NOMO-1 (cell line): ENCODE measurements at regions not wholly inside any gene's neighbourhood (a gene's known extent, or its start where the extent isn't known, plus 50 kb on each side); places are given as distances from the start of the nearest gene placed in this dataset.

Experiments used
- DNase-seq, 2 experiments: peaks; one replicate each; lab custom pipeline; 2025; ENCODE audit not compliant: unreplicated experiment in 2 of 2; lab: John Stamatoyannopoulos, UW

DNA sequence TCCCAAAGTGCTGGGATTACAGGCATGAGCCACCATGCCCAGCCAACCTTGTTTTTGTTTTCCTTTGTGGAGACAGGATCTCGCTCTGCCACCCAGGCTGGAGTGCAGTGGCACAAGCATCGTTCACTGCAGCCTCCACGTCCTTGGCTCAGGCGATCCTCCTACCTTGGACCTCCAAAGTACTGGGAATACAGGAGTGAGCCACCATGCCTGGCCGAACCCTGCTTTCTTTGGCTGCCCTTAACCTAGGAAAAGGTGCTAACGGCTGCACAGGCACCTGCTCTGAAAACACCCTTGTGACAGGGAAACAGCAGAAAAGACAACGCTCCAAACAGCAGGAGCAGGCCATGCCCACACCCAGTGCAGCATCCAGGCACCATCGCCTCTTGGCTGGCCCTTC lies 71.9 kb downstream of the OAT start:
- DNase-seq = no peak

DNA sequence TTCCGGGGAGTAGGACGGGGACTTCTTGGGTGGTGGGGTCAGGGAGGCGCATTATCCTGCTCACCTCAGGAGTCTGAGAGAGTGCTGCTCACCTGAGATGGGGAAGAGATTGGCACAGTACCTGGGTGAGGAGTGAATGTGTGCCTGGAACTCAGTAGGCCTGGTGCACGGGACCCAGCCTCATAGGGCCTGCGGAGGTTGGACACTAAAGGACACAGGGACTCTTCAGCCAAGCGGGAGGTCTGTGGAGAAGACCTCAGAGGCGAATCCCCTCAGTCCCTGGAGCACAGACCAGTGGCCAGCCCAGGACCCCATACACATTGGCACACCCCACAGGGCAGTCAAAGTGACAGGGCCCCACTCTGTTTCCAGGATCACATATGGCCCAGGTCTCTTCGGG lies 73.2 kb downstream of the OAT start:
- no peak for DNase-seq

DNA sequence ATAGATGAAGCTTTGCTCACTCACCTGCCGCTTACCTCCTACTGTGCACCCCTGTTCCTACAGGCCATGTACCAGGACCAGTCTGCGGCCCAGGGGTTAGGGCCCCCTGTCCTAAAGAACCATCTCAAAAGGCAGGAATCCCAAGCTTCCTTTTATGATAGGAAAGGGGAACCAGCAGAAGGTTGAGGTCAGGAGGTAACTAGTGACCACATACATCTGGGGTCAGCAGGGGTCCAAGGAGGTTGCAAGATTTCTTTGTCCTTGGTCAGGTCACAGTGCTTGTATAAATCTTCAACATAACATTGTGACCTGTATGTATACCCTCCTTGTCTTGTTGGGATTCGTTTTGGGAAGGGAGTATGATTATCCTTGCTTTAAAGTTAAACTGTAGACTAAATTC lies 73.8 kb downstream of the OAT start:
- DNase-seq = no peak

DNA sequence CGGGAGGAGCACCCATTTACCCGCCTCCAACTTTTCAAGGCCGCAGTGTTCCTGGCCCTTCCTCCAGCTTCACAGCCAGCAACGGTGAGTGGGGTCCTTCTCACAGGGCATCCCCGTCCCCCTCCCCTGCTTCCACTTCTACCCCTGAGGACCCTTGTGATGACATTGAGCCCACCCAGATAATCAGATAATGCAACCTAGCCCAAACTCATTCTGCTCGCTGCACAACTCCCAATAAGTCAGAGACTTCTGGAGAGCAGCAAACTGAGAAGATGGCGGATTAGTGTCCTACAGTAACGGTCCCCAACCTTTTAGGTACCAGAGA lies 74.5 kb downstream of the OAT start:
- DNase-seq = no peak

DNA sequence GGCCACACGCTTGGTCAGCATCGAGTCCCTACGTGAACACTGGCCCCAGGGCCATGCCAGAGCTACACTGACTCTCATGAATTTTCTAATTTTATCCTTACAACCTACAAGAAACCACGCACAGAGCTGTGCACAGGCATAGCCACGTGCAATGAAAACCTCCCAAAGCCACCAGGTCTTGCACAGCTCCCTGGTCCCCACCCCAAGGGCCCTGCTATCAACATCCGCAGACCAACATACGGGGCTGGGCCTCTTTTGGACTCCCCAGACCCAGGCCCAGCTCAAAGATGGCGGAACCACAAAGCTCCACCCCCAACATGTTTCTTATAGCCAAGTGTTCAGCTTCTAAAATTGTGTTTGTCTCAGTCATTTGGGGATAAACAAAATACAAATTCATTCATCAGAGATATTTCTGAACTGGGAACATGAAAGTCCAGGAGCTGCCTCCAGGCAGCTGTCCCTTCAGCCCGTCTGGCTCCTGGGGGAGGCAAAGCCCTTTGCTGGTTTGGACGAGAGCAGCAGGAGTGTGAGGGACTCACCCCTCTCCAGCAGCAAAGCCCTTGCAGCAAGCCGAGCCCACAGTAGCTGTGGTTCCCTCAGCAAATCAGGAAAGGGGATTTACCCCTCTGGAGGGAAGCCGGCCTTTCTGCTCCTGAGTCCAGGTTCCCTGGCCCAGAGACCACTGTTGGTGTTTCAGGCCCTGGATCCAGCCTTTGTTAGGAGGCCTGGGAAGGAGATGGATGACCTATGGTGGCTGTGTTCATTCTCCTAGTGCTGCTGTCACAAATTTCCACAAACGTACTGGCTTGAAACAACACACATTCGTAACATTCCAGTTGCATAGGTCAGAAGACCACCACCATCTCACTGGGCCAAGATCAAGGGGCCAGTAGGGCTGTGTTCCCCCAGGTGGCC lies 75.1 kb downstream of the OAT start:
- no peak for DNase-seq

DNA sequence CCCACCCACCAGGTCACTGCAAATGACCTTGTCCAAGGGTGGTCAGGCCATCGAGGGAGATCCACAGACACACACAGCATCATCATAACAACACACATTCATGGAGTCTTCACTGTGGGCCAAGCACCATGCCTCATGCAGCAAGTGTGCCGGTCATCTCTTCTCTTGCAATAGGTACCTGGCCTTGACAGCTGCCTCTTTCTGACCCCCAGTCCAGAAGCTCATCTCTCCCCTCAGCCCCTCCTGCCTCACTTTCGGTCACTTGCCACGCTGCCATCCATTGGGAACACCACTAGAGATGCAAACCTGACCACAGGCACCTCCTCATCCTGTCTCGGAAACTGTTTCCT lies 75.9 kb downstream of the OAT start:
- DNase-seq = no peak

DNA sequence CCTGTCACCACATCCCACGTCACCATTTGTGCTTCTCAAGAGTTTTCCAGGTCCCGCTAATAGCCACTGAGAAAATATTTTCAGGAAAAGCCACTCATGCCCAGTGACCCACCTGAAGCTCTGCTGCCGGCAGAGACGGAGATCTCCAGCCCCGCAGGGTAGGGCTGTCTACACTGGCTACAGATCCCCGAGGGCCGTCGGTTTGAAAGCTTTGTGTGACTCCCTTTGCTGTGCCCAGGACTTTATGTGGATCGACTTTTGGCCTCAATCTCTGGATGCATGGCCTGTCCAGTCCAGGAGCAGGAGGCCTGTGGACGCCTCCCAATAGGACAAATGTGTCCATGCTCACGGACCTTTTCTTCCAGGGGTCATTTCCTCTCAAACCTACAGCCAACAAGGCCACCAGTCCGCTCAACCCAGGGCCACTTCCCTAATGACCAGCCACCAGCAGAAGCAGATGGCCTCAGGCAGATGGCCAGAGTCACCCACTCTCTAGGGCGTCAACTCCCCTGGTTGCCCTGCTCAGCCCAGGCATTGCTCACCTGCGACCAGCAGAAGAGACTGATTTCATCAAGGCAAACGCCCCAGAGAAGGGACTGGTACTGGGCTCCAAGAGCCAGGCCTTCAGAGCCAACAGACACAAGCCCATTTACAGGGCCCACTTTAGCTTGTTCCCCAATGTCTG lies 76.4 kb downstream of the OAT start:
- DNase-seq = no peak

DNA sequence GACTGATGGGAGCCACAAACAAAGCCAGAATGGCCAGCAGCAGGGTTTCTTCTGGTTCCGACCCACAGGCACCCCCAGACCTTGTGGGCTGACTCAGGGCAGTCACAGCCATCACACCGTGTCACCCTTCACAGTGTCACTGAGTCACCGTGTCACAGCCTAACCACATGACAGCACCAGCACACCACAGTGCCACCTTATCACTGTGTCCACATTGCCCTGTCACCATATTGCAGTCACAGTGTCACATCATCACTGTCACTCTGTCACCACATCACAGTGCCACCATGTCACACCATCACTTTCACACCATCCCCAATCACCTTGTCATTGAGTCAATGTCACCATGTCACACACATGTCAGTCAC lies 77.0 kb downstream of the OAT start:
- peak in 1 of 2 experiments; percentile 6 for DNase-seq

DNA sequence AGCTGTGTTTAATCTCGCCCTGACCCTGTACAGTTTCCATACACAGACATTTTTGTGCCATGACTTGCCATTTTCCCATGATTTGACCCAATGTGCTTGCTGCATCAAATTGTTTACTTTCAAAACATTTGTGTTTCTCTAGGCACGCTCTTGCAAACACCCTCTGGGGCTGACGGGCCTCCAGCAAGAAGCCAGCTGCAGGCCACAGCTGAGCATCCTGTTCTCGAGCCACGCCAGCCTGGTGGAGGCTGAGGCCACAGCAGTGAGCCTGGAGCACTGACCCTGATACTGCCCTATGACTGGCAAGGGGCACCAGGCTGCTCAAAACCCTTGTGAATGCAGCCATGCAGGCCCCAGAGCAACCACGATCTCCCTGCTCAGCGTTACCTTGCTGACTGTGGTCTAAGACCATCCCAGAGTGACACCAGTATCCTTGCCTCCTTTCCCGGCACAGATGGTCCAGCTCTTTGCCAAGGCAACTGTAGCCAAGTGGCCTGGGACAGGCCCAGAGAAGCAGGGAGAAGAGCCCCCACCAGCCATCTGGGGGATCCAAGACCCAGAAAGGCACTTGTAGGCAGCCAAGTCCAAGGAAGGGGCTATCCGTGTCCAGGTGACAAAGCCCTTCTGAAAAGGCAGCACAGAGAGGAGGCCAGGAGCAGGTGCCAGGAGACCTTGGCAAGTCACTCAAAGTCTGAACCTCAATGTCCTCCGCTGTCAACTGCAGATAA lies 78.5 kb downstream of the OAT start:
- DNase-seq = no peak

DNA sequence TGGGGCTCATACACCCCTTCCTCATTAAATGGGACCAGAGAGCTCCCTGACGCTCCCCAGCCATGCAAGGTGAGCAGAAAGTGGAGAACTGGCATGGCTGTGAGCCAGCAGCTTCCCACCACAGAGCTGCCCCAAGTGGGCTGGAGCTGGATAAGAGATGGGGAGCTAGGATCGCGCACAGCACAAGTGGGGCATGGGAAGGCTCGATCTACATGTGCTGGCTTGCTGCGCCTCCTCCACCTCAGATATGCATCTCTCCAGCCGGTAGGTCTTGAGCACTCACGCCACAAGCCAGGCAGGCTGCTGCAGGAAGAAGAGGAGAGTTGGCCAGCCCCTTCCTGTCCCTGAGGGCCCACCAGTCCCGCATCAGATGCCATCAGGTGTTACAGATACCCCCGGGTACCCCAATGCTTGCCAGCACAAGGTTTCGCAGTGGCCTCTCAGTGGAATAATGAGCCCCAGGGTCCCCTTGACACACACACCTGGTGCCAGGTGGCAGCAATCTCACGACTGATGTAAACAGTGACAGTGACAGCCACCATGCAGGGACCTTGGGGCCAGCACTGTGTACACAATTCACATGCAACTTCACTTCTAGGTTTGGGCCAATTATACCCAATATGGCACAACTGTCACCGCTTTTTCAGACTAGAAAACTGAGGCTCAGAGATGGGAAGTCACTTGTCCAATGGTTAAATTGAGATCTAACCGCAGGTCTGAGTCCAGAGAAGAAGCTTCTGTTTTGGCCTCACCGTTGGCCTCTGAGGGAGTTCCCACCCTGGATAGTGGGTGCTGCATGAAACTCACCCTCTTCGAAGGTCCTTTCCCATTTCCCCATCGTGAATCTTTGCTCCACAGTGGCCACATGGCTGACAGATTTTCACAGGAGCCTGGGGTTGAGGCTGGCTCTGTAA lies 79.3 kb downstream of the OAT start:
- DNase-seq = no peak

DNA sequence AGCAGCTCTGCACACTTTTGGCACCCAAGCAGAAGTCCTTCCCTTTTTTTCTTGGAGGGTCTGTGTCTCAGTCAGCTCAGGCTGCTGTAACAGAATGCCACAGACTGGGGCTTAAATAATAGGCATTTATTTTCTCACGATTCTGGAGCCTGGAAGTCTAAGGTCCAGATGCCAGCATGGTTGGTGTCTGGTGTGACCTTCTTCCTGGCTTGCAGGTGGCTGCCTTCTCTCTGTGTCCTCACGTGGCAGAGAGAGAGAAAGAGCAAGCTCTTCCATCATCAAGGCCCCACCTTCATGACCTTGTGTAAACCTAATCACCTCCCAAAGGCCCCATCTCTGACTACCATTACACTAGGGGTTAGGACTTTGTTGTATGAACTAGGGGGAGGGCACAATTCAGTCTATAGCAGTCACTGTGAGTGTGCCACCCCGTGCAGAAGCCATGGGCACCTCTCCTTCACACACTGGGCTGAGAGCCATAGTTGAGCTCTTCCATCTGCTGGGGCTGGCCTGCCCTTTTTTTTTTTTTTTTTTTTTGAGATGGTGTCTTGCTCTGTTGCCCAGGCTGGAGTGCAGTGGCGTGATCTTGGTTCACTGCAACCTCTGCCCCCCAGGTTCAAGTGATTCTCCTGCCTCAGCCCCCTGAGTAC lies 80.3 kb downstream of the OAT start:
- no peak for DNase-seq

DNA sequence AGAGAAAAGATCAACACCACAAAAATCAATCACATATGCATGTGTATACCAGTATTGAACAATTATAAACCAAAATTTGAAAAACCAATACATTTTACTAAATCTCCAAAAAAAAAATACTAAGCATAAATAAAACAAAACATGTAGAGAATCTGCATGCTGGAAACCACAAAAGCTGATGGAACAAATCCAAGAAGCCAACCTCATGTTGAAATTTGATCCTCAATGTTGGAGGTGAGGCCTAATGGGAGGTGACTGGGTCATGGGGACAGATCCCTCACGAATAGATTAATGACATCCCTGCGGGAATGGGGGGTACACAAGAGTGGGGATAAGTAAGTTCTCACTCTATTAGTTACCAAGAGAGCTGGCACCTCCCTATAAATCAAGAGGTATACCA lies 82.5 kb downstream of the OAT start:
- no peak for DNase-seq

DNA sequence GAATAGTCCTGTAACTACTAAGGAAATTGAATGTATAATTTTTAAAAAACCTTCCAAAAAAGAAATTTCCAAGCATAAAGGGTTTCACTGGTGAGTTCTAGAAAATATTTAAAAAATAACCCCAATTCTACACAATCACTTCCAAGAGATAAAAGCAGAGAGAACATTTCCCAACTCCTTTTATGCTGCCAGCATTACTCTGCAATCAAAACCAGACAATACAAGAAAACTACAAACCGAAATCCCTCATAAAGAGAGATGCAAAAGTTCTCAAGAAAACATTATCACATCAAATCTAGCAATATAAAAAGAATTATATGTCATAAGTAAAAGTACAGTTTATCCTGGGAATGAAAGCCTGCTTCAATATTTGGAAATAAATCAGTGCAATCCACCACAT lies 84.8 kb downstream of the OAT start:
- no peak for DNase-seq

DNA sequence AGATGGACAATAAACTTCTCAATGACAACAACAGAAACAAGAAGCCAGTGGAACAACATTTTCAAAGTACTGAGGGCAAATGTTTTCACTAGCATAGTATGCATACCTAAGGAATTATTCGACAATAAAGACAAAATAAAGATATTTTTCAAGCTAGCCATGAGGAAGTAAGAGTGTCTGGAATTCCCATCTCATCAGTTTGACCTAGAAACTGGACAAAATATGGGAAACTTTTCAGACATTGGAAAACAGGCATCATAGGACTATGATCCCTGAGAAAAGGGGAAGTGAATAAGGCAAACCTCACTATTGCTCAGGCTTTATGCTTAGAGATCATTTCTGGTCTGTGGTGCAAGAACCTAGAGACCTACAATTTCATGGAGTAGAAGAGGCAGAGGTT lies 86.3 kb downstream of the OAT start:
- peak; percentile 25 to 27 for DNase-seq

DNA sequence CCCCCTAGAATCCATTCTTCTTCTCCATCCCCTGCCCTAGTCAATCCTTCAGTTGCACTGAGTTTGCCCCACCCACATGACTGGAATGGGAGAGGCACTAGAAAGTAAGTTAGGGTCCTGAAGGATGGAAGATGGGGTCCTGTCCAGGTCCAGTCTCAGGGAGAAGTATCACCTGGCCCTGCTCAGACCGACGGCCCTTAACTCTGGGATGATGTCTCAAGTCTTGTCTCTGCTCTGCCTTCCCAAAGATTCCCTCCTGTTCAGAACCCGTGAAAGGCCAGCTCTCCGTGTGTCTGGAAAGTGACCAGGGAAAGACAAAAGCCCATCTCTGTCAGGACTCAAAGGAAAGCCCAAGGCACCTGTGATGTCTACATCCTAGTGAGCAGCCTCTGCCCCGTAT lies 88.8 kb downstream of the OAT start:
- no peak for DNase-seq

DNA sequence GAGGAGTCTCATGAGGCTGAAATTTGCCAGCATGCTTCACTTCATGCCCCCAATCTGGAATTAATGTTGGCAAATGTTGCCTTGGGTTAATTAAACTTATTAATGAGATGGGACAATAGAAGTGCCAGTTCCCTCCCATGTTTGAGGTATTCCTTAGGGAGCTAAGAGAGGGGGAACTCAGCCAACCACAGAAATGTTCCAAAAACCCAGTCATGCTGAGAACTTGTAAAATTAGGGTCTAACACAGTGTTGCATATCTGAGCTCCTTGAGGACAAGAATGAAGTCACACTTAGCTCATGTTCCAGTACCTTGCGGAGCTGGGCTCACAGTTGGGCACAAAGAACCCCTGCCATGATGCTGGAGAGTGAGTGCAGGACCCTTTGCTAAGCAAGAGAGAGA lies 89.4 kb downstream of the OAT start:
- no peak for DNase-seq

DNA sequence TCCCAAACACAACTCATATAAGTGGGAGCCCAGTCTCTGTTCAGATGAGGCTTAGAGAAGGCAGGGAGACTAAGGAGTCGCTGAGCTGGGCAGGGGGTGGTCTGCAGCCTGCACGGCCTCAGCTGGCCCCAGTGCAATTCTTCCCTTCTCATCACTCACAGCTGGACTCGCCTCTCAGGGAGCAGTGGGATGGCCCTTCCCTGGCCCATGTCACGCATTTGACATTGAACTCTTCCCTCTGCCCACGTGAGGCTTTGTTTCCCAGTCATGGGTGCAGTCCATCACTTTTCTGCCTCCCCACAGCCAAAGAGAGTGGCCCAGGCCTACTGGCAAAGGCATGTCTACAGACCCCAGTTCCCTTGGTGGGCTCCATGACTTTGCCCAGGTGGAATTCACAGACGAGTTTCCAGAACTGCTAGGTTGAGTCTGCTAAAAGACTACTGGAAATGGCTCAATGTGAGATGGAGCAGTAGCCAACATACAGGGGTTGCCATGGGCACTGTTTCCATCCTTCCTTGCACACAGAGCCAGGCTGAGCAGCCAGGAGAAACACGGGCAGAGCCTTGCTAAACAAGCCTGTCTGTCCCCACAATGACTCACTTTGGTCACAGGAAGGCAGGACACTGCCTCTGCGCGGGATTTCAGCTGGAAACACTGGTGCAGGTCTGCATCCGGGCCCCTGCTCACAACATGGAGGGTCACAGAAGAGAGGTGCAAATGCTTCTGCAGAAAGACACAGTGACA lies 90.1 kb downstream of the OAT start:
- DNase-seq = no peak

DNA sequence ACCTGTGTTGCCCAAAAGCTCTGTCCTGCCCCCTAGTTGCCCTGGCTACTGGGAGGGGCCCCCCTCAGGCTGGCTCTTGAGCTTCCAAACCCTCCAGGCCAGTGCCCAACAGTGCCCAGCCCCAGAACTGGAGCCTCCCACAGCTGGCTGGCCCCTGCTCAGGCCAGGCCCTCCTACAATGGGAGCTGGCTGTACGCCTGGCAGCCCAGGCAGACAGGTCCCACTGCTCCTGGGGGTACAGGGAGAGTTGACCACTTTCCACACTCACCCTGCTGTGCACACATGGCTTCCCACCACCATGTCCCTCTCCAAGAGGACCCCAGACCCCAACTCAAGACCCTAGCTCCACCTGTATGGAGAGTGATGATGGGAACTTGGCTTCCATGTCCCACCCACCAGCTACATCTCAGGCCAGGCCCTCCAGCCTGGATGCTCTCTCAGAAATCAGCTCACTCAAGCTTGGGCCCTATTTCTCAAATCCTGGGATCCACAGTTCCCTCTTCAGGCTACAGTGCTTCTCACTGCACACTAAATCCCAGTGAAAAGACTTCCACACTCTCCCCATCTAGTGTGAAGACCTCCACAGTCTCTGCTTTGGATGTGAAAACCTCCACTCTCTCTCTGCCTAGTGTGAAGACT lies 92.6 kb downstream of the OAT start:
- no peak for DNase-seq

DNA sequence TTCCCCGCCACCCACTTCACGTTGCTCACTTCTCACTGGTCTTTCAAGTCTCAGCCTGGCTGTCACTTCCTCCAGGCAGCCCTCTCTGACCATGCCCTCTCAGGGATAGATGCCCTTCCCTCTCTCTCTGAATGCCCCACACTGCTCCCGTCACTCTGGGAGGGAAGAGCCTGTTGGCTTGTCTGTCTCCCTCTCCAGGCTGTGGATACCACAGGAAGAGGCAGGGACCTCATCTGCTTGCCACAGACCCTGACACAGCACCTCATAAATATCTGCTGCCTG lies 93.1 kb downstream of the OAT start:
- DNase-seq = no peak
